Nephron (organoid): ENCODE measurements at regions not wholly inside any gene's neighbourhood (a gene's known extent, or its start where the extent isn't known, plus 50 kb on each side); places are given as distances from the start of the nearest gene placed in this dataset.

Experiments
- H3K27ac Mint-ChIP-seq, 3 experiments: 2 replicates each; pipeline ENCODE4 v1.8.0; 2020; ENCODE audit warnings: mixed read lengths in 3 of 3, mild to moderate bottlenecking in 2 of 3, moderate library complexity in 1 of 3
- H3K27me3 Mint-ChIP-seq: 2 replicates; pipeline ENCODE4 v1.8.0; 2021; ENCODE audit warnings: low read depth, mild to moderate bottlenecking, moderate library complexity, mixed read lengths
- H3K36me3 Mint-ChIP-seq: 2 replicates; pipeline ENCODE4 v1.8.0; 2020; ENCODE audit warnings: low read depth, mixed read lengths
- H3K4me1 Mint-ChIP-seq: 2 replicates; pipeline ENCODE4 v1.8.0; 2020; ENCODE audit warnings: mixed read lengths
- H3K4me3 Mint-ChIP-seq, 3 experiments: 2 replicates each; pipeline ENCODE4 v1.8.0; 2020; ENCODE audit warnings: mild to moderate bottlenecking in 3 of 3, mixed read lengths in 3 of 3, moderate library complexity in 2 of 3
- H3K9me3 Mint-ChIP-seq: 2 replicates; pipeline ENCODE4 v1.8.0; 2020; ENCODE audit warnings: mixed read lengths
- TF ChIP-seq, protein P1 (sequence below), 3 experiments: fragments of 200-600 bp; sonication (generic); IDR thresholded peaks; one replicate each; pipeline ENCODE4 v1.5.0; 2021; ENCODE audit warnings: antibody characterized with exemption in 3 of 3; ENCODE audit not compliant: unreplicated experiment in 3 of 3

DNA sequence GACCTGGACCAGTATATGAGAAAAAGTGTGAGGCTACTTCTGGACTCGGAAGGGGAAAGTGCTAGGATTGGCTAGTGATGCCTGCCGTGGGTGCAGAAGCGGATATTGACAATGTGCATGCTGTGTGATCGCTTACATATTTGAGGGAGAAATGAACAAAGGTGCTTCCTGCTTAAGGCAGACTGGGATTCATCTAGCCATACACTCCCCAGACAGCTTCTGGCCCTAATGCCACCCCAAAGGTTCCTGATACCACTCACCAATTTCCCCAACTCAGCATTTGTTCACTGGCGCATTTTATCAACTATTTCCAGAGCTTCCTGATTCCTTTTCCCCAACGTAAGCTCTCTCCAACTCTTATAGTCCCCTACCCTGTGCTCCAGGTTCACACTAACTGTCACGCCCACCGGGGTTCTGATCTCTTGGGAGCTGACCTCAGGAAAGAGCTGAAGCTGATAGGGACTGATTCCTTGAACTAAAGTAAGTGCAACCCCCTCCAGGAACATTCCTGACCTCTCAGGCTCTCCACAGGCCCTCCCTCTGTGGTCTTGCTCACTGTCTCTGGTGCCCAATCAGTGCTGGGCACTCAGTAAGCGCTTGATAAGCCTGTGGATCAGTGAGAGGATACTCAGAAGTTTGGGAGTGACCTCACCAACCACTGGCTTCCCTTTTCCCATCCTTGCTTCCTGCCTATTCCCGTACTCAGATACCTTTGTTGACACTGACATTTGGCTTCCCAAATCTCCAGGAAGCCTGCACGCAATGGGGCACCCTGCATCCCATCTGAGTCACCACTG, 73.3 kb downstream of the MRPL14 start:
- Mint-ChIP-seq H3K9me3 (no peaks in the 10 kb centered on the region), H3K36me3 (no peaks in the 10 kb centered on the region), H3K27ac (peak overlapping the region; percentile 17 to 81 (median 26)), H3K4me3 (no peak overlapping the region), H3K4me1 (peaks cover 70% of the 10 kb centered on the region), H3K27me3 (no peaks in the 10 kb centered on the region)
- TF ChIP-seq, protein P1, sequence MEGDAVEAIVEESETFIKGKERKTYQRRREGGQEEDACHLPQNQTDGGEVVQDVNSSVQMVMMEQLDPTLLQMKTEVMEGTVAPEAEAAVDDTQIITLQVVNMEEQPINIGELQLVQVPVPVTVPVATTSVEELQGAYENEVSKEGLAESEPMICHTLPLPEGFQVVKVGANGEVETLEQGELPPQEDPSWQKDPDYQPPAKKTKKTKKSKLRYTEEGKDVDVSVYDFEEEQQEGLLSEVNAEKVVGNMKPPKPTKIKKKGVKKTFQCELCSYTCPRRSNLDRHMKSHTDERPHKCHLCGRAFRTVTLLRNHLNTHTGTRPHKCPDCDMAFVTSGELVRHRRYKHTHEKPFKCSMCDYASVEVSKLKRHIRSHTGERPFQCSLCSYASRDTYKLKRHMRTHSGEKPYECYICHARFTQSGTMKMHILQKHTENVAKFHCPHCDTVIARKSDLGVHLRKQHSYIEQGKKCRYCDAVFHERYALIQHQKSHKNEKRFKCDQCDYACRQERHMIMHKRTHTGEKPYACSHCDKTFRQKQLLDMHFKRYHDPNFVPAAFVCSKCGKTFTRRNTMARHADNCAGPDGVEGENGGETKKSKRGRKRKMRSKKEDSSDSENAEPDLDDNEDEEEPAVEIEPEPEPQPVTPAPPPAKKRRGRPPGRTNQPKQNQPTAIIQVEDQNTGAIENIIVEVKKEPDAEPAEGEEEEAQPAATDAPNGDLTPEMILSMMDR (IDR thresholded peaks at IDR 0.05; ENCODE audit: unreplicated experiment in 3 of 3), result no peak

GRCh38 chr6:44053106-44053756, 74.0 kb downstream of the MRPL14 start:
- Mint-ChIP-seq H3K36me3 (no peaks in the 10 kb centered on the region), H3K9me3 (no peaks in the 10 kb centered on the region), H3K4me3 (no peak overlapping the region), H3K27me3 (no peaks in the 10 kb centered on the region), H3K27ac (peak overlapping the region; percentile 17 to 81 (median 48)), H3K4me1 (peaks cover 66% of the 10 kb centered on the region)
- TF ChIP-seq, protein P1 (IDR thresholded peaks at IDR 0.05; ENCODE audit: unreplicated experiment in 3 of 3), result no peak

- Mint-ChIP-seq H3K27me3 (no peaks in the 10 kb centered on the region), H3K9me3 (no peaks in the 10 kb centered on the region), H3K4me1 (peaks cover 59% of the 10 kb centered on the region), H3K27ac (peak overlapping the region in 2 of 3 experiments; percentile 81 to 84), H3K4me3 (no peak overlapping the region), H3K36me3 (no peaks in the 10 kb centered on the region)
- TF ChIP-seq, protein P1 (IDR thresholded peaks at IDR 0.05; ENCODE audit: unreplicated experiment in 3 of 3), result peak in 1 of 3 experiments; percentile 7
Observed at GRCh38 chr6:44052419-44053023, 74.7 kb downstream of the MRPL14 start.

GRCh38 chr6:44051515-44051914, 75.7 kb downstream of the MRPL14 start:
- H3K36me3 Mint-ChIP-seq, result no peaks in the 10 kb centered on the region
- no peak overlapping the region for H3K4me3 Mint-ChIP-seq
- H3K27ac Mint-ChIP-seq, result peak overlapping the region in 1 of 3 experiments; percentile 81
- TF ChIP-seq, protein P1 (IDR thresholded peaks at IDR 0.05; ENCODE audit: unreplicated experiment in 3 of 3), result no peak
- H3K9me3 Mint-ChIP-seq, result no peaks in the 10 kb centered on the region
- H3K4me1 Mint-ChIP-seq, result peaks cover 57% of the 10 kb centered on the region
- H3K27me3 Mint-ChIP-seq, result no peaks in the 10 kb centered on the region

- no peaks in the 10 kb centered on the region for H3K27me3 Mint-ChIP-seq
- TF ChIP-seq, protein P1 (IDR thresholded peaks at IDR 0.05; ENCODE audit: unreplicated experiment in 3 of 3), result no peak
- H3K4me3 Mint-ChIP-seq, result no peak overlapping the region
- no peaks in the 10 kb centered on the region for H3K9me3 Mint-ChIP-seq
- peaks cover 51% of the 10 kb centered on the region for H3K4me1 Mint-ChIP-seq
- H3K36me3 Mint-ChIP-seq, result no peaks in the 10 kb centered on the region
- H3K27ac Mint-ChIP-seq, result peak overlapping the region in 2 of 3 experiments; percentile 80 to 93
Observed at GRCh38 chr6:44050872-44051505, 76.3 kb downstream of the MRPL14 start.
